Cerebellar nuclear complex (tissue), 1 donor: ENCODE measurements at regions not wholly inside any gene's neighbourhood (a gene's known extent, or its start where the extent isn't known, plus 50 kb on each side); places are given as distances from the start of the nearest gene placed in this dataset.

ENCODE experiments used
- DNase-seq, 2 experiments: peaks; one replicate each; lab custom pipeline; 2025; lab: John Stamatoyannopoulos, UW

GRCh38 chr20:40542065-40542464 is 147.0 kb downstream of the MAFB start:
- DNase-seq = no peak

GRCh38 chr20:40540166-40540565 is 148.9 kb downstream of the MAFB start:
- DNase-seq = no peak

DNA sequence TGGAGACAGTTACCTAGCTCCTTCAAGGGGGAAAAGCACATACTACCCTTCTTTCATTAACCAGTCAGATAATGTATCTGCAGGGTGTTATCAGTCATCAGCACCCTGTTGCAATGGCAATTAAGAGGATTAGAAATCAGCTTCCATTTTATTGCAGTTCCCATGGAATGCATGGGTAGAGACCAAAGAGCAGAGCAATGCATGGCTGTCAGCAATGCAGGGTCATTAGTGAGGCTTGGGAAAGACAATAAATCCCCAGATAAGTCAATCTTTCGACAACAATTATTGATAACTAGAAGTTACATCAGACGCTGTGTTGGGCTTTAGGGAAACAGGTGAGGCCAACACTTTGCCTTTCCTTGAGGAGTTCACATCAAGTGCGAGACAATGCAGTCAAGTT is 150.9 kb downstream of the MAFB start:
- DNase-seq = no peak

DNA sequence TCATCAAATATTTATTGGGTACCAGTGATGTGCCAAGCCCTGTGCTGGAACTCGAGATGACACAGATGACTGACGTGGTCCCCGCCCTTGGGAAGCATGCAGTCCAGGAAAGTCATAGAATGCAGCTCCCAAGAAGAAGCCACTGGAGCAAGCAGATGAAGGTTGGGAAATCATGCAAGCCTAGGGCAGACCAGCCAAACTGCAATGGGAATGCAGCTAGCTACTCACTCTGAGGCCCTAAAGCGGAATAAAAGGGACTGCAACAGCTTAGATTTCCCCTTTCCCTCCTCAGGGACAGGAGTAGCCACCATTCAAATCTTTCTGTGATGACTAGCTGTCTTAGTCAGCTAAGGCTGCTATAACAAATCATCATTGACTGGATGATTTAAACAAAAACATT is 152.2 kb downstream of the MAFB start:
- no peak for DNase-seq

- no peak for DNase-seq
Observed at GRCh38 chr20:40535816-40536215, 153.2 kb downstream of the MAFB start.

DNA sequence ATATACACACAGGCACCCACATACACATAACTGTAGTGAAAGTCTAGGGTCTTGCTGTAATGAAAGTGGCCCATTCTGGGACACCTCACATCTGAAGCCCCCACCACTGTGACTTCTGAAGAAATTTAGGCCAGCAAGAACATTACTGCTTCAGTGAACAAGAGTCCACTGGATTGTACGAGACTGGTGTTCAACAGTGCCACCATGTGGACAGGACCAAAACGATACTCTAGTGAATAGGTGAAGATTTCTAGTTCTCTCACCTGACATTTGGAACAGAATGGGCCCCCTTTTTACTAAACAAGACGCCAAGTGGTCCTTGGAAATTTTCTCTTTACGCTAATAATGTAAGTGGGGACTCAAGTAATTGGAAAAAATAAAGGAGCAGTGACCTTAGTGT is 156.9 kb downstream of the MAFB start:
- DNase-seq = no peak

GRCh38 chr20:40525351-40525750 is 163.7 kb downstream of the MAFB start:
- DNase-seq = no peak

DNA sequence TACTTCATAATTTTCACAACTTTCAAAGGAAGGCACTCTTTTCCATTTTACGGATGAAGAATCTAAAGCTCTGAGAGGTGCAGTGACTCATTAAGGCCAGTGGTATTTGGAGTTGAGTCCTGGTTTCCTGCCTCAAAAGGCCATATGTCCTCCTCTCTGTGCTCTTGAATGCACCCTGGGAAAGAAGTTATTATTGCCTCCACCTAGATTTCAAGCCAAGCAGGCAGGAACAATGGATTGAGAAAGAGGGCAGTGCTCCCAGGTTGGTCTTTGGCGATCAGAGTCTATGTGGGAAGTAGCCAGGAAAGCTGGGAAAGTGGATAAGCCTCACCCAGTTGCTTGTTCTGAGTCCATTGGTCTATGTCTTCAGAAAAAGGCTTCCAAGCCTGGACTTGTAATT is 165.0 kb downstream of the MAFB start:
- no peak for DNase-seq

GRCh38 chr20:40522405-40522804 is 166.6 kb downstream of the MAFB start:
- no peak for DNase-seq

GRCh38 chr20:40521962-40522361 is 167.1 kb downstream of the MAFB start:
- DNase-seq = no peak

GRCh38 chr20:40519918-40520317 is 169.1 kb downstream of the MAFB start:
- DNase-seq = no peak

GRCh38 chr20:40512994-40513393 is 176.0 kb downstream of the MAFB start:
- DNase-seq = no peak

- no peak for DNase-seq
Observed at GRCh38 chr20:40512591-40512990, 176.4 kb downstream of the MAFB start.

DNA sequence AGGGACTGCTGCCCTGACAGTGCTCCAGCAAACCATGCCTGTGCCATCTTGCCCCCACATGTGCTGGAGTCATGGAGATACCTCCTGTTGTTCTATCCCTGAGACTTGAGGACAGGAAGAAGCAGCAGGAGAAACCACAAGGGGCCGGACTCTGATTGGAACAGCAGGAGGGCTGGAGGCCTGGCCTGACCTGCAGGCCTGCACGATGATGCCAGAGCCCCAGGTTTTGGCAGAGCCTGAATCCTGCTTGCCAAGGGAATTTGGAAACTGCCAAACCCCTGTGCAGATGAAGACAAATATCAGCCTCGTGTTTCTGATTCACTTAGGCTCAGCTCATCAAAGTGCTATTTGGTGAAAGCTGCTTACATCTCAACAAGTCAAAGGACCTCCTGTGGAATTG is 177.6 kb downstream of the MAFB start:
- no peak for DNase-seq

DNA sequence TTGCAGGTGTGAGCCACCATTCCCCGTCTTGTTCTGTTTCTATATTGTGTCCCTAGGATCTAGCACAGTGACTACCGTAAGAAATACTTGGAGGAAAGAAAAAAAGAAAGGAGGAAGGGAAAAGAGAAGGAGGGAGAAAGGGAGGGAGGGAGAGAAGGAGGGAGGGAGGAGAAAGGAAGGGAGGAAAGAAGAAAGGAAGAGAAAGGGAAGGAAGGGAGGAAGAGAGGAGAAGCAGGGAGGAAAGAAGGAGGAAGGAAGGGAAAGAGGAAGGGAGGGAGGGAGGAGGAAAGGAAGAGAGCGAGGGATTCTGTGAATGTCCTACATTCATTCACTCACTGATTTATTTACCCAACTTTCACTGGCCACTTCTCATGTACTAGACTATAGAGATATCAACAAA is 178.4 kb downstream of the MAFB start:
- DNase-seq = no peak

GRCh38 chr20:40508821-40509220 is 180.2 kb downstream of the MAFB start:
- DNase-seq = no peak

GRCh38 chr20:40506537-40506939 is 182.5 kb downstream of the MAFB start:
- DNase-seq = no peak

GRCh38 chr20:40503119-40503518 is 185.9 kb downstream of the MAFB start:
- DNase-seq = no peak

DNA sequence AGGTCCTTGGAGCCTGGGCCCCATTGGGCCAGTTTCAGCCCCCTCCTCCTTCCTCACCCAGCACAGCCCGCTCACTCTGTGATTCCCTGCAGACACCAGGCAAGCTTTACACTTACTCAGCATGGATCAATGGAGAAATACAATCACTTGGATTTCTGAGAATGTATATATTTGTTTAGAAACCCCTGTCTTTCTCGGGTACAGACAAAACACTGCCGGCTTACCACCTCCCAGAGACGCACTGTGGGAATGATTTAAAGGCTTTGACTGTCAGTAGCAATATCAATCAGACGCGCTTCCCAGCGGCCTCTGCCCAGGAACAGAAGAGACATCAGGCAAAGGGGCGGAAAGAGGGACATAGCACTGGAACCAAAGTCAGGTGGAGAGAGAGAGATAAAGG is 186.5 kb downstream of the MAFB start:
- DNase-seq = no peak

GRCh38 chr20:40499391-40499790 is 189.6 kb downstream of the MAFB start:
- no peak for DNase-seq

DNA sequence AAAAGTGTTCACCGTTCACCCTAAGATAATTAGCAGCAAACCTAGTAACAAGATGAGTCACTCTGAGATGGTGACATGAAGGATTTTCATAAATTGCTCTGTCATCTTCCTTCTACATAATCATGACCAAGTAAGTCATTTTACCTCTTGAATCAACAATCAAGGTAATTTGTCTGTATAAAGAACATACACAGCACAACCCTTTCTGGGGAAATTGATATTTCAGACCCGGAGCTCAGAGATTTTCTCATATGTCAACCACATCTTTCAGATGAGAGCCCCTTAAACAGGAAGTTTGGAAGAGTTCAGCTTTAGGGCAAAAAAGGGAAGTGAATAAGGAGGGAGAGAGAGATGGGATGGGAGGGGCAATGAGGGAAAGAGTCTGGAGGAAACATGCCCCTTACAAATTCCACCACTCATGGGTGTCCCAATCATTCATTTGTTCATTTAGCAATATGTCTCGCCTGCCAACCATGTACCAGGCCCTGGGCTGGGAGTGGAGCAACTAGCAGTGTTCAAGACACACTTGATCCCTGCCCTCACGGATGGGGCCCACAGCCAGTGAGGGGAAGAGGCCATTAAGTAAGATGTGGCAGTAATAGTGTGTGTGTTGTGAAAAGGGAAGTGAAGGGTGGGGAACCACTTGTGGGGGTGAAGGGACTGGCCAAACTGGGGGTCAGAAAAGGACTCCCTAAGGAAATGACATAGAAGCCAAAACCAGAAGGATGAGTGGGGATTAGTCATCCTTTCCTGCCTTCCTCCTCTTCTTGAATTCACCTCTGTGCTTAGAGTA is 190.9 kb downstream of the MAFB start:
- DNase-seq = no peak

DNA sequence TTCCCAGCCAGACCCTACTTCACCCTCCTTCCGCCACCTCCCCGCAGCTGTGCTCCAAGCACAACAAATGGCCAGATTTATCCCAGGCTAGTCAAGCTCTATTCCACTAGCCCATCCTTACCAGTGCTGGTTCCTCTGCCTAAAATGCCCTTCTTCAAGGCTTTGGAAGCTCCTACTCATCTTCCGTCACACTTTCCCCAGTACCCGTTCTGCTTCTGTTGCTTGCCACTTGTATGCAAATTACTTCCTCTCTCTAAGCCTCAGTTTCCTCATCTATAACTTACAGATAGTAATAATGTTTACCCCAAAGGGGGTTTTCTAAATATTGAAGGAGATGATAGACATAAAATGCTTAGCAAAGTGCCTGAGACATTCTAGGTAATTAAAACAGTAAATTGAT is 193.1 kb downstream of the MAFB start:
- no peak for DNase-seq

- no peak for DNase-seq
Observed at GRCh38 chr20:40494248-40494647, 194.8 kb downstream of the MAFB start.

GRCh38 chr20:40493549-40493948 is 195.5 kb downstream of the MAFB start:
- DNase-seq = no peak
